ENCODE measurements at regions not wholly inside any gene's neighbourhood (a gene's known extent, or its start where the extent isn't known, plus 50 kb on each side); places are given as distances from the start of the nearest gene placed in this dataset.

DNA sequence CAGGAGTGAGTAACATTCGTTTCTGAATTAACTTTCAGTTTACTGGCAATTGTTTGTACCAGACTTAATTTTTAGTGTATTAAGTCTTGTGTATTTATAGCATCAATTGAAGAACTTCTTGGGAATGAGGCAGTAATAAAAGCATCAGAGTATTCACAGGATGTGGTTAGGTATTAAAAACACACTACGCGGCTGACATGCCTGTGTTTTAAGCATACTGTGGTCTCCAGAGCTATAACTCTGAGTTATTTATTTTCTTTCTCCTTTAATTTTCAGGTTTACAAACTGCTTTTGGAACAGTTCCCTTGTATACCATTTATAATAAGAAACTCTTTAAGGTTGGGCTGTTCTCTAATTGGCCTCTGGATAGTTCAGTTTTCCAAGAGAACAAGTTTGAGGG, 626.1 kb upstream of the NRG3 start:
- TF ChIP-seq, protein P1, sequence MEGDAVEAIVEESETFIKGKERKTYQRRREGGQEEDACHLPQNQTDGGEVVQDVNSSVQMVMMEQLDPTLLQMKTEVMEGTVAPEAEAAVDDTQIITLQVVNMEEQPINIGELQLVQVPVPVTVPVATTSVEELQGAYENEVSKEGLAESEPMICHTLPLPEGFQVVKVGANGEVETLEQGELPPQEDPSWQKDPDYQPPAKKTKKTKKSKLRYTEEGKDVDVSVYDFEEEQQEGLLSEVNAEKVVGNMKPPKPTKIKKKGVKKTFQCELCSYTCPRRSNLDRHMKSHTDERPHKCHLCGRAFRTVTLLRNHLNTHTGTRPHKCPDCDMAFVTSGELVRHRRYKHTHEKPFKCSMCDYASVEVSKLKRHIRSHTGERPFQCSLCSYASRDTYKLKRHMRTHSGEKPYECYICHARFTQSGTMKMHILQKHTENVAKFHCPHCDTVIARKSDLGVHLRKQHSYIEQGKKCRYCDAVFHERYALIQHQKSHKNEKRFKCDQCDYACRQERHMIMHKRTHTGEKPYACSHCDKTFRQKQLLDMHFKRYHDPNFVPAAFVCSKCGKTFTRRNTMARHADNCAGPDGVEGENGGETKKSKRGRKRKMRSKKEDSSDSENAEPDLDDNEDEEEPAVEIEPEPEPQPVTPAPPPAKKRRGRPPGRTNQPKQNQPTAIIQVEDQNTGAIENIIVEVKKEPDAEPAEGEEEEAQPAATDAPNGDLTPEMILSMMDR (IDR thresholded peaks at IDR 0.05), result no peak
- TF ChIP-seq POLR2A (IDR thresholded peaks at IDR 0.05), result no peak
